SK-N-SH (cell line): ENCODE measurements at regions not wholly inside any gene's neighbourhood (a gene's known extent, or its start where the extent isn't known, plus 50 kb on each side); places are given as distances from the start of the nearest gene placed in this dataset.
"Not testable (repeated sequence)": the region's sequence is repeated elsewhere in the genome, so short reads cannot be mapped to it uniquely, and the experiment has no call there.

Experiments used
- CTCF ChIA-PET: fragments of 300-600, 350-600 bp; formaldehyde crosslinking; extraction: SDS; loops from one replicate; lab custom pipeline; 2021; lab: Yijun Ruan, JAX
- POLR2A ChIA-PET: fragments of 350-600 bp; sonication (Branson Sonifier 250); formaldehyde crosslinking; extraction: SDS; loops from one replicate; lab custom pipeline; 2020; ENCODE audit warnings: antibody characterized with exemption, inconsistent platforms; lab: Yijun Ruan, JAX
- DNase-seq: peaks from one replicate; pipeline ENCODE4 v3.0.0; 2012
- H2AFZ ChIP-seq: fragments of 200-600 bp; sonication (generic); 2 replicates; pipeline ENCODE4 v1.8.1; 2016; ENCODE audit warnings: antibody characterized with exemption, mild to moderate bottlenecking, low read depth
- H3F3A ChIP-seq: fragments of 200-600 bp; sonication (generic); replicated peaks from 2 replicates; pipeline ENCODE3; 2016; ENCODE audit warnings: antibody characterized with exemption, mild to moderate bottlenecking; ENCODE audit not compliant: insufficient read depth
- H3K27ac ChIP-seq, 2 experiments: fragments of 200-500 bp in 1 of 2; fragments of 200-600 bp in 1 of 2; sonication (Bioruptor generic) in 1 of 2; sonication (generic), shearing (Covaris generic) in 1 of 2; 2 replicates each; pipeline versions ENCODE4 v1.5.1 to v1.6.1; 2014 to 2016; ENCODE audit warnings: low read depth in 2 of 2, inconsistent platforms in 1 of 2, low read length in 1 of 2, mild to moderate bottlenecking in 1 of 2, mixed read lengths in 1 of 2
- H3K27me3 ChIP-seq: fragments of 200-600 bp; sonication (generic), shearing (Covaris generic); 2 replicates; pipeline ENCODE4 v1.6.1; 2016; ENCODE audit warnings: mixed run types; ENCODE audit not compliant: insufficient read depth
- H3K36me3 ChIP-seq, 2 experiments: fragments of 200-500 bp in 1 of 2; fragments of 200-600 bp in 1 of 2; sonication (Bioruptor generic) in 1 of 2; sonication (generic) in 1 of 2; replicated peaks in 1 of 2; 2 replicates each; pipeline versions ENCODE3 to v1.5.1; 2014 to 2016; ENCODE audit warnings: low read length in 1 of 2, mild to moderate bottlenecking in 1 of 2; ENCODE audit not compliant: insufficient read depth in 2 of 2, control insufficient read depth in 1 of 2
- H3K4me1 ChIP-seq, 2 experiments: fragments of 200-500 bp in 1 of 2; fragments of 200-600 bp in 1 of 2; sonication (Bioruptor generic) in 1 of 2; sonication (generic), shearing (Covaris generic) in 1 of 2; 2 replicates each; pipeline versions ENCODE4 v1.5.1 to v1.6.1; 2014 to 2016; ENCODE audit warnings: low read depth in 1 of 2, low read length in 1 of 2, mixed run types in 1 of 2; ENCODE audit not compliant: insufficient read depth in 2 of 2, control insufficient read depth in 1 of 2
- H3K4me2 ChIP-seq: fragments of 200-600 bp; sonication (generic), shearing (Covaris generic); 2 replicates; pipeline ENCODE4 v1.6.1; 2017; ENCODE audit warnings: mixed run types
- H3K4me3 ChIP-seq, 2 experiments: fragments of 200-500 bp in 1 of 2; fragments of 200-600 bp in 1 of 2; sonication (Bioruptor generic) in 1 of 2; sonication (generic), shearing (Covaris generic) in 1 of 2; 2 replicates each; pipeline versions ENCODE4 v1.5.1 to v1.8.1; 2014 to 2016; ENCODE audit warnings: low read depth in 2 of 2, inconsistent platforms in 1 of 2, low read length in 1 of 2, mild to moderate bottlenecking in 1 of 2, mixed read lengths in 1 of 2, moderate library complexity in 1 of 2
- H3K79me2 ChIP-seq: fragments of 200-600 bp; sonication (generic); 2 replicates; pipeline ENCODE4 v1.8.1; 2017; ENCODE audit warnings: mild to moderate bottlenecking; ENCODE audit not compliant: insufficient read depth
- H3K9ac ChIP-seq: fragments of 200-600 bp; sonication (generic); 2 replicates; pipeline ENCODE4 v1.6.1; 2017; ENCODE audit warnings: mixed run types
- H3K9me2 ChIP-seq: fragments of 200-600 bp; sonication (generic); 2 replicates; pipeline ENCODE4 v1.6.1; 2017; ENCODE audit warnings: mixed run types
- H3K9me3 ChIP-seq: fragments of 200-600 bp; sonication (generic); 2 replicates; pipeline ENCODE4 v1.6.1; 2017; ENCODE audit warnings: mixed run types, mild to moderate bottlenecking, moderate library complexity
- H4K20me1 ChIP-seq: fragments of 200-600 bp; sonication (generic); 2 replicates; pipeline ENCODE4 v1.6.1; 2017; ENCODE audit warnings: mild to moderate bottlenecking, mixed run types; ENCODE audit not compliant: insufficient read depth
- CHD2 ChIP-seq: fragments of 150-350 bp; IDR thresholded peaks from 2 replicates; pipeline ENCODE4 v1.6.1; 2018; ENCODE audit warnings: low read length; ENCODE audit not compliant: partially characterized antibody
- ELF1 ChIP-seq: IDR thresholded peaks from 2 replicates; pipeline ENCODE4 v1.4.0; 2012
- EP300 ChIP-seq, 2 experiments: IDR thresholded peaks; 2 replicates each; pipeline versions ENCODE4 v1.4.0 to v1.6.1; 2012; ENCODE audit warnings: borderline replicate concordance in 1 of 2, low read depth in 1 of 2, low read length in 1 of 2
- GATA2 ChIP-seq: sonication (generic); formaldehyde crosslinking; IDR thresholded peaks from 2 replicates; pipeline ENCODE4 v1.5.0; 2020; ENCODE audit warnings: mild to moderate bottlenecking, missing genetic modification reagents
- JUND ChIP-seq: IDR thresholded peaks from 2 replicates; pipeline ENCODE4 v1.4.0; 2012
- PBX3 ChIP-seq: IDR thresholded peaks from 2 replicates; pipeline ENCODE4; 2012
- POLR2AphosphoS5 ChIP-seq: IDR thresholded peaks from 2 replicates; pipeline ENCODE4 v1.6.1; 2012; ENCODE audit warnings: low read depth, low read length
- RAD21 ChIP-seq: IDR thresholded peaks from 2 replicates; pipeline ENCODE4 v1.6.1; 2012; ENCODE audit warnings: mild to moderate bottlenecking, low read length
- RFX5 ChIP-seq: IDR thresholded peaks from 2 replicates; pipeline ENCODE4 v1.6.1; 2012; ENCODE audit warnings: mild to moderate bottlenecking, improper control_type of control experiment, low read length
- RXRA ChIP-seq: IDR thresholded peaks from 2 replicates; pipeline ENCODE4 v1.4.0; 2012; ENCODE audit warnings: low read depth, mild to moderate bottlenecking, borderline replicate concordance
- SIN3A ChIP-seq: IDR thresholded peaks from 2 replicates; pipeline ENCODE4 v1.6.1; 2012; ENCODE audit warnings: low read depth, mild to moderate bottlenecking, low read length, moderate library complexity, borderline replicate concordance
- TAF1 ChIP-seq: IDR thresholded peaks from 2 replicates; pipeline ENCODE4 v1.6.1; 2012; ENCODE audit warnings: low read depth, mild to moderate bottlenecking, low read length, moderate library complexity, borderline replicate concordance
- YY1 ChIP-seq: IDR thresholded peaks from 2 replicates; pipeline ENCODE4 v1.4.0; 2012; ENCODE audit warnings: low read depth, mild to moderate bottlenecking
- WGBS: methylation state at CpG from one replicate; pipeline ENCODE4 v1.1.6; 2017; ENCODE audit warnings: low lambda C conversion rate; 5-methylcytosine and 5-hydroxymethylcytosine counted together
- TF ChIP-seq, protein P1 (sequence below): IDR thresholded peaks from 2 replicates; pipeline ENCODE4 v1.4.0; 2012; ENCODE audit warnings: low read depth, borderline replicate concordance
- TF ChIP-seq, protein P2 (sequence below): IDR thresholded peaks from 2 replicates; pipeline ENCODE4 v1.4.0; 2012; ENCODE audit warnings: low read depth, borderline replicate concordance

DNA sequence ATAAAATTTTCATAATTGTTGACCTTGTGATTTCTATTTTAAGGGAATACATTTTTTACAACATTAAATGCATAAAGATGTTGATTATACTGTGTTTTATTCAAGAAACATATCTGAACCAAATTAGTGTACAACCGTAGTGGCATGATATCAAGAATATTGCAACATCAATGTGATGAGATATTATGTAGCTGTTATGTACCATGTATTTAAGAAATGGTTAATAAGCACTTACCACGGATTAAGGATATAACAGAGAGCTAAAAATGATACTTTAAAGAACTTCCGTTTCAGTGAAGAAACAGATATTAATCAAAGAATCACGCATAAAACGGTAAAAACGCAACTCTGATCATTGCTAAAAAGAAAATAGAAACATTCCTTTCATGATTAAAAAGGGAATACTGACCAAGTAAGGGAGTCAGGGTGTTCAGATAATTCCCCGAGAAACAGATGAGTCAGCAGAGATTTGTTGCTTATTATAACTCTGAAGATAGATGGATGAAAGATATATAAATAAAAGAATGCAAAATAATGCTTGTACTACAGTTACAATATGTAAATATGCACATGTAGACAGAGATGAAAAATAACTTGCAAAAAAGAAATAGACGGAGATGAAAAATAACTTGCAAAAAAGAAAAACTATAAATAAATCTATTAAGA, 281.9 kb upstream of the MAF start:
- DNase-seq, result no peak
- Histone ChIP-seq H3K9ac (no peak overlapping the region), H3K36me3 (no peaks in the 10 kb centered on the region), H3F3A (no peaks in the 10 kb centered on the region), H3K27ac (no peak overlapping the region), H3K9me3 (no peaks in the 10 kb centered on the region; the same call in 1 of the 2 replicates), H3K9me2 (no peaks in the 10 kb centered on the region), H2AFZ (no peak overlapping the region), H3K4me1 (no peaks in the 10 kb centered on the region), H4K20me1 (no peaks in the 10 kb centered on the region), H3K79me2 (no peaks in the 10 kb centered on the region), H3K4me3 (no peak overlapping the region), H3K4me2 (no peak overlapping the region), H3K27me3 (no peaks in the 10 kb centered on the region)
- TF ChIP-seq TAF1, result no peak
- TF ChIP-seq EP300 (IDR thresholded peaks at IDR 0.05; ENCODE audit: borderline replicate concordance in 1 of 2, low read depth in 1 of 2, low read length in 1 of 2), result no peak
- TF ChIP-seq YY1, result no peak
- no peak for TF ChIP-seq JUND
- TF ChIP-seq RXRA, result no peak
- no peak for TF ChIP-seq SIN3A
- no peak for TF ChIP-seq RAD21
- no peak for TF ChIP-seq GATA2 (CRISPR knock-in tag)
- TF ChIP-seq ELF1, result no peak
- TF ChIP-seq PBX3, result no peak
- TF ChIP-seq RFX5, result no peak
- TF ChIP-seq POLR2AphosphoS5, result no peak
- TF ChIP-seq, protein P1, sequence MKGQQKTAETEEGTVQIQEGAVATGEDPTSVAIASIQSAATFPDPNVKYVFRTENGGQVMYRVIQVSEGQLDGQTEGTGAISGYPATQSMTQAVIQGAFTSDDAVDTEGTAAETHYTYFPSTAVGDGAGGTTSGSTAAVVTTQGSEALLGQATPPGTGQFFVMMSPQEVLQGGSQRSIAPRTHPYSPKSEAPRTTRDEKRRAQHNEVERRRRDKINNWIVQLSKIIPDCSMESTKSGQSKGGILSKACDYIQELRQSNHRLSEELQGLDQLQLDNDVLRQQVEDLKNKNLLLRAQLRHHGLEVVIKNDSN, result no peak
- TF ChIP-seq, protein P2, sequence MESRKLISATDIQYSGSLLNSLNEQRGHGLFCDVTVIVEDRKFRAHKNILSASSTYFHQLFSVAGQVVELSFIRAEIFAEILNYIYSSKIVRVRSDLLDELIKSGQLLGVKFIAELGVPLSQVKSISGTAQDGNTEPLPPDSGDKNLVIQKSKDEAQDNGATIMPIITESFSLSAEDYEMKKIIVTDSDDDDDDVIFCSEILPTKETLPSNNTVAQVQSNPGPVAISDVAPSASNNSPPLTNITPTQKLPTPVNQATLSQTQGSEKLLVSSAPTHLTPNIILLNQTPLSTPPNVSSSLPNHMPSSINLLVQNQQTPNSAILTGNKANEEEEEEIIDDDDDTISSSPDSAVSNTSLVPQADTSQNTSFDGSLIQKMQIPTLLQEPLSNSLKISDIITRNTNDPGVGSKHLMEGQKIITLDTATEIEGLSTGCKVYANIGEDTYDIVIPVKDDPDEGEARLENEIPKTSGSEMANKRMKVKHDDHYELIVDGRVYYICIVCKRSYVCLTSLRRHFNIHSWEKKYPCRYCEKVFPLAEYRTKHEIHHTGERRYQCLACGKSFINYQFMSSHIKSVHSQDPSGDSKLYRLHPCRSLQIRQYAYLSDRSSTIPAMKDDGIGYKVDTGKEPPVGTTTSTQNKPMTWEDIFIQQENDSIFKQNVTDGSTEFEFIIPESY, result no peak
- TF ChIP-seq CHD2, result no peak
- WGBS, result 45% methylated on average over 8 of the region's 8 CpGs
- ChIA-PET POLR2A (no interaction called here), CTCF (no interaction called here)

DNA sequence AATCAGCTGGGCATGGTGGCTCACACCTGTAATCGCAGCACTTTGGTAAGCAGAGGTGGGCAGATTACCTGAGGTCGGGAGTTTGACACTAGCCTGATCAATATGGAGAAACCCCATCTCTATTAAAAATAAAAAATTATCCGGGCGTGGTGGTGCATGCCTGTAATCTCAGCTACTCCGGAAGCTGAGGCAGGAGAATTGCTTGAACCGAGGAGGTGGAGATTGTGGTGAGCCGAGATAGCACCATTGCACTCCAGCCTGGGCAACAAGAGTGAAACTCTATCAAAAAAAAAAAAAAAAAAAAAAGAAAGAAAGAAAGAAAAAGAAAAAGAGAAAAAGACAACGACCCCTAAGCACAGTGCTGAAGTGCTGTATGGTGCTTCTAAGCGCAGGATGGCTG, 280.6 kb upstream of the MAF start:
- H4K20me1 ChIP-seq, H2AFZ ChIP-seq, POLR2A ChIA-PET, H3K9me3 ChIP-seq, CTCF ChIA-PET, H3K79me2 ChIP-seq, H3K4me2 ChIP-seq, H3K27me3 ChIP-seq, H3K4me1 ChIP-seq, DNase-seq, H3K9me2 ChIP-seq, H3K27ac ChIP-seq, H3K9ac ChIP-seq, H3F3A ChIP-seq, H3K4me3 ChIP-seq, H3K36me3 ChIP-seq: not testable (repeated sequence)
- 48% methylated on average over 9 of the region's 9 CpGs for WGBS
